HG03159 (cell line): ENCODE measurements at regions not wholly inside any gene's neighbourhood (a gene's known extent, or its start where the extent isn't known, plus 50 kb on each side); places are given as distances from the start of the nearest gene placed in this dataset.

ENCODE experiments used
- ATAC-seq: cut with Tn5 transposase; IDR thresholded peaks from one replicate; pipeline ENCODE4 v1.9.1; 2021; ENCODE audit warnings: mild to moderate bottlenecking, moderate library complexity; ENCODE audit not compliant: unreplicated experiment

DNA sequence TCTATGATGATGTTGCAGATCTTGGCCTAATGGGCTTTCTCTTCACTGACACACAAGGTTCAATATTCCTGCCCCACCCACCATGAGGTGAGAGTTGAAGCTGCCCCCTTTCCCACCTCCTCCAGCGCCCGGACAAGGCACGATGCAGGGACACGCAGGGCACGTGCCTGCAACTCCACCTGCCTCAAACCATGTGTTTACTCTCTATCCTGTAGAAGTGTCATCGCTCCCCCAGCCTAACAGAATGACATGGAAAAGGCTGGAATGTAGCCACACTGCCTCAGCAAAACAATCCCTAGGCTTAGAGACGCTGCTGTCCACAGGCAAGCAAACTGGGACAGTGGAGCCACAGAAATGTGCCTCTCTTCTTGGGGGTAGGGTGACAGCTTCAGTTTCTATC, 92.9 kb upstream of the SOD1 start:
- no peak for ATAC-seq

DNA sequence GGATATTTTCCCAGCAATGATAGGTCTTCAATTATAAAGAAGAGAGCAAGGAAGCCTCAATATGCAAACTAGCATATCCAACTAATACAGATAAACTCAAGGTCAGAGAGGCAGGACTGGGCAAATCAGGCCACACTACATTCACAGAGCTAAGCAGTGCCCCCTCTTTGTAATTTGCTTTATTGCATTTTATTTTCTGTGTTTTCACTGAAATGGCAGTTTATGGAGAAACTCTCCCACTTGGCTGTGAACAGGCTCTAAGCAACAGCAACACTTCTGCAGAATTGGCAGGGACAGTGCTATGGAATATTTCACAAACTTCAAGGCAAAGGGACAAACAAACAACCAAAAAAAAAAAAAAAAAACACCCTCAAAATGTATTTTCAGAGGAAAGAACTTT, 93.4 kb upstream of the SOD1 start:
- ATAC-seq: no peak

DNA sequence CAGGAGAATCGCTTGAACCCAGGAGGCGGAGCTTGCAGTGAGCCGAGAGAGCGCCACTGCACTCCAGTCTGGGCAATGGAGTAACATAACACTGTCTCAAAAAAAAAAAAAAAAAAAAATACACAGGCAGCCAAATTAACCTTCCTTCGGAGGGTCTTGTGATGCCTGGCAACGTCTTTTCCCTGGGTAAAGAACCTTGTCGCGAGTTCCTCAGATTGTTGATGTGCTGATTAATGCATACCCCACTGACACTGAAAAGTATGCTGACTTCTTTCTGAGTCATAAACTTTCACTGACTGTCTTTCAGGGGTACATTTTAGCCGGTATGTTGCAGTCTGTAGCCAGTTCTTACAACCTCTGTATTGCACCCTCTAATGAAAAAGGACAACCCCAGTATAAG, 95.1 kb upstream of the SOD1 start:
- no peak for ATAC-seq

DNA sequence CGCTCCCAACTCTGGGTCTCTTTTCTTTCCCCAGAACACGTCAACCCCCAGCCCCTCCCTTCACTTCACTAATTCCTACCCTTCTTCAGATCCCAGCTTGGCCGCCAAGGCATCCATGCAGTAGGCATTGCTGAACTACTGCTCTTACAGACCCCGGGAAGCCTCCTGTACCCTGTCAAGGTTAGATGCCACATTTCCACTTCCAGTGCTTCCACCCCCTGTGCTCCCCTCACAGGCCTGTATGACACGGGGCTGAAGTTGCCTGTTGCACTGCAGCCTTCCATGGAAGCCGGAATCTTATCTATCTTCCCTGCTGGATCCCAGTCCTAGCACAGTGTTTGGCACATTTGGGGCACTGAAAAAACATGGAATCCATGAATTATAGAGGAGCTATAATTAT, 99.0 kb upstream of the SOD1 start:
- ATAC-seq: no peak

DNA sequence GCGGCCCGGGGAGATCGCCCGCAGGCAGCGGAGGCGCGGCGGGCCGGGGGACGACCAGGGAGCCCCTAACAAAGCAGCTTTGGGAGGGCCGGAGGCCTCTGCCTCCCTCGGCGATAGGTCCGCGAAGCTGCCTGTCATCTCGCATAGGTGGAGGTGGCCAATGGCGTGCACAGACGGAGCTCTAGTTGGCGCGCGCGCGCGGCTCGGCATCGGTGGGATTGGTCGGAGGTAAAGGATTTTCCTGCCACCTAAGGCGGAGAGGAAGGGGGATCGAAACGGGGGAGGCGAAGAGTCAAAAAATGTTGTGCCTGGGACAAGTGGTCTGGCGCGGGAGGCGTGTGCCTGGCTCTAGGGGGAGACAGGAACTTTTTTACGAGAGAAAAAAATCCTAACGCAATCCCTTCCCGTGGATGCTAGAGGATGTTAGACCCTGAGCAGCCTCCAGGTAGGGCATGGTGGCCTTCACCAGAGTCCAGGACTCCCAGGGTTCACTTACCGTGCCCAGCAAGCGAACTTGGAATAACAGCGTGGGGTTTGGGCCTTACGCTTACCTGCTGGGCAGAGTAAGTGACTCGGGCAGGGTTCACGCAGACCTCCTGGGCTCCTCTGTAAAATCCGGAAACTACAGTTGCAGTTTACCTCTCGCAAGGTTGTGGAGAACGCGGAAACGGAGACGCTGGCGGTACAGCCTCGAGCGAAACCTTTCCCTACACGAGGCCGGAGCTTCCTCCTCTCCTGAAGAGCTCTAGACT, 99.9 kb upstream of the SOD1 start:
- peak; percentile 70 for ATAC-seq

DNA sequence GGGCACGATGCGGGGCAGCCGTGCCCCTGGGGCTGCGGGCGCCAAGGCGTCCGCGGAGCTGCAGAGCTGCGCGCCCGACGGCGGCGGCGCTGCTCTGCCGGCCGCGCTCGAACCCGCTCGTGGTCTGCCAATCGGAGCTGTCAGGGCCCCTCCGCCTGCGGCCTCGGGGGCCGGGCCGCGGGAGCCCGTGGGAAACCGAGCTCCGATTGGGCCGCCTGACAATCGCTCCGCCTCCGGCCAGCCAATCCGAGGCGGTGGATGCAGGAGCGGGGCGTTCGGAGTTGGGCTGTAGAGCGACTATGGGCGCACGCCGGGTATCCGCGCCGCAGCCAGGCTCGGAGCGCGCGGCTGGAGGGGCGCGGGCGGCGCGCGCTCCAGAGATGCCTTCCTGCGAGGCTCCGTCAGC, 100.5 kb upstream of the SOD1 start:
- peak; percentile 89 for ATAC-seq

DNA sequence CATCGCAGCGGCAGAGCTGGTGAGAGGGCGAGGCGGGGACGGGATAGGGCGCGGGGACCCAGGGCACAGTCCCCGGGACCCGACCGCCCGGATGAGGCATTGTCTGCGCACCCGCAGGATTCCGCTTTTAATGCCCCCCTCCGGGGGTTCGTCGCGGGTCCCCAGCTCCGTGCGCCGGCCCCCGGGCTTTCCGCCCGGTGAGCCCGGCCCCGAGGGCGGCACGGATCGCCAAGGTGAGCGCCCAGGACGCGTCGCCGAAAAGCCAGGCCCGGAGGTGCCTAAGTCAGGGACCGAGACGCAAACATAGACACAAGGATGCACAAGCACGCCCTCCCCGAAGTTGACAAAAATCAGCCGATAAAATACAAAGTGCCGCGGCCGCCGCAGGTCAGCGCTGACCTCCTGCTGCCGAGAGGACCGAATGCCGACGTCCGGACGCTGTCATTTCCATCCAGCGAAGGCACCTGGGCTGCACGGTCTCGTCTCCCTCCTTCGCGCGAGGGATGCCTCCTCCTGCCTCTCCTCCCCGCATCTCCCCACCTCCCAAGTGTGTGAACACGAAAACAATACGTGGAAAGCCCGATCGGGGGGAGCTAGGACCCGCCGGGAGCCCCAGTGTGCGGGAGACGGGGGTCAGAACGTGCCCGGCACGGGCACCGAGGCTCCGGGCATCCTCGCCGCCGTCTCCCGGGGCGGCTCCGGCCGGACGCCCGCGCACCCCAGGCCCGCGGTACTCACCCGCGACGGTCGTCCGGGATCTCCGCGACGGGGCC, 101.1 kb upstream of the SOD1 start:
- no peak for ATAC-seq

DNA sequence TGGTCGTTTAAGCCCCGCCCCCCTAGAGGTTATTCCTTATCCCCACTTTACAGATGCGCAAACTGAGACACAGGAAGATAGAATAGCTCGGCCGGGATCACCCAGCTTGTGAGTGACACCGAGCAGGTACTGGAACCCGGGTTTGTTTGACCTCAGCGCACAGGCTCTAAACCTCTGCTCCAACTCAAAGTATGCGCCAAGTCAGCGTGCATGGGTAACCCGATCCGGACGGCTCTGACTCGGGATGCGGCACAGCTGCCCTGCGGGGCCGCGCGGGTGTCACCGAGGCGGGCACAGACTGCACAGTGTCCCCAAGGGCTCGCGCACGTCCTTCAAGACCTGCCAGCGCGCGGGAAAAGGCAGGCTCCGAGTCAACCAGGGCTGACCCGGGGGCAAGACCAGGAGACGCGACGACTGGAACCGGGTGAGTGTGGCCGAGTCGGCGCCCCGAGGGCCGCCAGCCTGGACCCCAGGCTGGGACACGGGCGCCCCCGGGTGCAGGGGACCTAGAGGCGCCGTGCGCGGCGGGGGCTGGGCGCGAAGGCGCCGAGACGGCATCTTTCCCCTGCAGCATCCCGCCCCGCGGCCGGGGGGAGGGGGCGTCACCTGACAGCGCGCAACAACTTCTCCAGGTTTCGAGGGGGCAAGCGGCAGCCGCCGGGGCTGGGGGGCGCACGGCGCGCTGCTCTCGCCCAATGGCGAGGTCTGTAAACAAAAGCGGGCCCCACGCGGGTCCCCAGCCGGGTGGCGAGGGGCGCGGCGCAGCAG, 101.9 kb upstream of the SOD1 start:
- no peak for ATAC-seq

DNA sequence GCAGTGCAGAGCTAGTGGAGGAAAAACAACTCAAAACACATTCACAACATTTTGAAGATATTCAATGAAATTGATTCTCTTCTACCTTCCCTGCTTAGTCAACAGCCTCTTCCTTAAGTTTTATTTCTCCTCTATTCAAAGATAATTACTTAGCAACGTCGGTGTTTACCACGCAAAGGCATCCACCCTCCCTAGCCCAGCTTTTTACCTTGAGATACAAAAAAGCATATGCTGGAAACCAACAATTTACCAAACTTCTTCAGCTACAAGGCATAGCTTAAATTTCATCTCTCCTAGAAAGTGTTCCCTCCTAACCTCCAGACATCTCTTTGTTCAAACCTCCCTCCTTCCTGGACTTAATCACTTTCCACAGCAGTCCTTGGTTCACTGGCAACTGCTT, 102.8 kb upstream of the SOD1 start:
- ATAC-seq: no peak

DNA sequence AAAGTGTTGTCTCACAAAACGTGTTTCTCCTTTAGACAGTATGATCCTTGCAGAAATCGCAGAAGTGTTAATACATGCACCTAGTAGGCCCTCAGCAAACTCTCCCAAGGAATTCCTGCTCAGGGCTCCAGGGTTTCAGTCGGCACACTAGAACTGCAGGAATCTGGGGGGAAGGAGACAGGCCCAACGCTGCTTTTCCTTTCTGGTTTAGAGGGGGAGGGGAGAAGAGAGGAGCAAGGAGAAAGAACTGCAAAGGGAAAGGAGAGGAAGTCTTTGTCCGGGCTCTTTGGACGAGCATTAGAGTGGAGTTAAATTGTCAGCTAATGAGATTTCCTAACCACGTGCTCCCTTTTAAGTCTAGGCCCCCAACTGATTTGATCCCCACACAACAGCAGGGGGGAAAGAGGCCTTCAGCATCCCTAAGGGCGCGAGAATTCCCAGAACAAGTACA, 103.7 kb upstream of the SOD1 start:
- no peak for ATAC-seq

DNA sequence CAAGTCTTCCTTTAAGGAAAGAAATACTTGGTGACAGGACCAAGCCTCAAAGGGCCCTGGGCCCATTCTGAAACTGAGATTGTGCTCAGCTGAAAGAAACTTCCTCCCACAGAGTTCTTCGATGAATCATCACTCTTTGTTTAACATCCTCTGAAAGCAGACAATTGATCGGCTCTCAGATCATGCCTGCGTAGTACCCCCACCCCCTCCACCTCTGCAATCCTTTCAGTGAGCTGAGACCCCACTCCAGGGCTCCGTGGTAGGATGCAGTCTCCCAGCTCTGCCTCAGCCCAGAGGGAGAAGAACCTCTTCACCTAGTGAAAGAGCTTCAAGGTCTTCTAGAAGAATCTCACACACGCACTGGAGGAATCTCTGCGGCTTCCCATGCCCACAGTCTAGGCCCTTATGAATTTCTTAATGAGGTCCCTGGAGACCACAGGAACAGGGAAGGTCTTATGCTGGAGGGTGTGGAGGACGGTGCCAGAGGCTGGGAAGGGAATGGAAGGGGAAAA, 104.9 kb upstream of the SOD1 start:
- peak; percentile 52 for ATAC-seq

DNA sequence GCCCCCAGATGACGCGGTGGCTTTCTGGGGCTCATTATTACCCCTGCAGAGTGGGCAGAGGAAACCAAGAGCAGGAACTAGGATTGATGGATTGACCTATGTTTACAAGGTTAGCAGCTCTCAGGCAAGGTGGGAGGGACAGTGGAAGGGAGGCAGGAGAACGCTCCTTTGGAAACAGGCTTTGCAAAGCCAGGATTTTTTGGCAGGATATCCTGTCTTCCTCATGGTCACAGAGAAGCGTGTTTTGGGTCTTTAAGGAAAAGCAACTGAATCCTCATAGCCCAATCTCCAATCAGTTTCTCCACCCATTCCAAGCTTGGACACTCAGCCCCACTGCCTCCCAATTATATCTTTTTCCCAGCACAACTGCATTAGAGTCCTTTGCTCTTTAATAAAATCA, 105.6 kb upstream of the SOD1 start:
- ATAC-seq: no peak

DNA sequence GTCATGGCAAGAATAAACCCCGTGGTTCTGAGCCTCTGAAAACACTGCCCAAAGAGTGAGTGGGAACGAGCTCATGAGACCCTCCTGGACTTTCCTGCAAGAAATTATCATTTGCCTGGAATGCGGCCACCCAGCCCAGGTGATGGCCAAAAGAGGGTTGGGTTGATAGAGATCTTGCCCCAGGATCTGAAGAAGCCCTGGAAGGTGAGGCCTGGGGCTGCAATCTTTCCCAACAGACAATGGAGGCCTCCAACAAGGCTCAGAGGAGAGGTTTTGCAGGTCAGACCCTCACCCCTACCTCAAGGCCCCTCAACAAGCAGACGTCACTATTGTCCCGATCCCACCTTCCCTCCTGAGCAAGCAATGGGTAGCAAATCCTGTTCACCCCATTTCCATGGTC, 106.0 kb upstream of the SOD1 start:
- no peak for ATAC-seq

DNA sequence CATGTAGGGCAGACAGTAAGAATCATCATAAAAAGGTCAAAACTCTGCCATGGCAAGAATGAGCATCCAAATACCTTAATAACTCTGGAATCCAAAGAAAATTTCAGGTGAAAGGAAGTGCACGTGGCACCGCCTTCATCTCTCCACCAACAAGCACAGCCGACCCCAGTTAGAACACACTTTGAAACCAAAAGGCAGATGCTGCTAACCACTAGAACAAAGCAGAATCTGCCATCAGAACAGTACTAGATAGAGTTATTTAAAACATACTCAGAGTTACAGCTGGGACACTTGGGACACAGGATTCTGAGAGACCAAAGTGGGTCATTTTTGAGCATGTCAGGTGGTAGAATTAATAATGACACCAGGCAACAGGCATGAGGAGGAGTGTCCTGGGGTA, 106.7 kb upstream of the SOD1 start:
- ATAC-seq: no peak

DNA sequence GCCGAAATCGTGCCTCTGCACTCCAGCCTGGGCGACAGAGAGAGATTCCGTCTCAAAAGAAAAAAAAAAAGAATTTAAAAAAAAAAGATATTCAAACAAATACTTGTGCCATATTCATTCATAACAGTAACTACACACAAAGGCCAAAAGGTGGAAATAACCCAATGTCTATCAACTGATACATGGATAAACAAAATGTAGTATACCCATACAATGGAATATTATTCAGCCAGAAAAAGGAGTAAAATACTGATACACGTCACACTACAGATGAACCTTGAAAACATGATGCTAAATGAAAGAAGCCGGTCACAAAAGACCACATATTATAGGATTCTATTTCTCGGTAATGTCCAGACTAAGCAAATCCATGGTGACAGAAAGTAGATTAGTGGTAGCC, 109.4 kb upstream of the SOD1 start:
- ATAC-seq: no peak

DNA sequence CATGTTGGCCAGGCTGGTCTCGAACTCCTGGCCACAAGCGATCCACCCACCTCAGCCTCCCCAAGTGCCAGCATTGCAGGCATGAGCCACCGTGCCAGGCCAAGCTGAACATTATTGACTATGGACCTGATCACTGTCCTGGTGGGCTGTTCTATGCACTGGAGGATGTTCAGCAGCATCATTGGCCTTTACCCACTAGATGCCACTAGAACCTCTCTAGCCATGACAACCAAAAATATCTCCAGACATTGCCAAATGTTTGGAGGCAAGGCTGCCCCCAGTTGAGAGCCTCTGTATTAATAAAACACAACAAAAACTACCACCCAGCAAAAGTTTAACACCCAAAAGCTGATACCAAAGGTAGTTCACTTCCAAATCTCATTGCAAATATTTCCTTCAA, 110.8 kb upstream of the SOD1 start:
- no peak for ATAC-seq

DNA sequence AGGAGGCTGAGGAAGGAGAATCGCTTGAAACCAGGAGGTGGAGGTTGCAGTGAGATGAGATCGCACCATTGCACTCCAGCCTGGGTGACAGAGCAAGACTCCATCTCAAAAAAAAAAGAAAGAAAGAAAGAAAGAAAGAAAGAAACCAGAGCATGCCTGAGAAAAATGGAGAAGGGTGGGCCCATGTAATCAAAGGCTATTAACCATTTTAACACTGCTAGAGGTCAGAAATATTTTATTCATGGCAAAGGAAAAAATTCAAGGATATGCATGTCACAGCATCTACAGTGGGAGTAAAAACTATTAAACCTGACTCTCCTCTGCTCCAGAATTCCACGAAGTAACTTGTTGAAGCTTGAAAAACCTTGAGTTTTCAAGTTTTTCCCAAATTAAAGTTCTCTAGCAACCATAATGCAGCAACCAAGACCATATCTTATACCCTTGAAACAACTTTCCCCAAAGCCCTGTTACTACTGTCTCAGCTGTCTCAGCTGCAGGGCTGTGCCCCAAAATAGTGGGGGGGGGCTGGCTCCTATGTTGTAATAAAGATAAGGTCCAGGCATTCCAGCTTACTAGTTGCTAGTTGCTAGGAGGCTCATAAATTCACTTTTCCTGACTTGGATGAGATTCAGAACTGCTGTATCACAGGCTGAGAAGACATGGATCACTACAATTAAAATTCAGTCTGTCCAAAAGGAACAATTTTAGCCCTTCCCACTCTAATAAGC, 112.9 kb upstream of the SOD1 start:
- ATAC-seq: no peak

DNA sequence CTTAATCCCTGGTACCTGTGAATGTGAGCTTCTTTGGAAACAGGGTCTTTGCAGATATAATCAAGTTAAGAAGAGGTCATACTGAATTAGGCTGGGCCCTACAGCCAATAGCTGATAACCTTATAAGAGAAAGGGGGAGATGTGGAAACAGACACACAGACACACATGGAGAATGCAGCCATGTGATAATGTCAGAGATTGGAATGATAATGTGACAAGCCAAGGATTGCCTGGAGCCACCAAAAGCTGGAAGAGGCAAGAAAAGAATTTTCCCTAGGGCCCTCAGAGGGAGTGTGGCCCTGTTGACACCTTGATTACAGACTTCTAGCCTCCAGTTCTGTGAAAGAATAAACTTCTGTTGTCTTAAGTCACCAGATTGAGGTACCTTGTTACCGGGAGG, 114.5 kb upstream of the SOD1 start:
- ATAC-seq: no peak

DNA sequence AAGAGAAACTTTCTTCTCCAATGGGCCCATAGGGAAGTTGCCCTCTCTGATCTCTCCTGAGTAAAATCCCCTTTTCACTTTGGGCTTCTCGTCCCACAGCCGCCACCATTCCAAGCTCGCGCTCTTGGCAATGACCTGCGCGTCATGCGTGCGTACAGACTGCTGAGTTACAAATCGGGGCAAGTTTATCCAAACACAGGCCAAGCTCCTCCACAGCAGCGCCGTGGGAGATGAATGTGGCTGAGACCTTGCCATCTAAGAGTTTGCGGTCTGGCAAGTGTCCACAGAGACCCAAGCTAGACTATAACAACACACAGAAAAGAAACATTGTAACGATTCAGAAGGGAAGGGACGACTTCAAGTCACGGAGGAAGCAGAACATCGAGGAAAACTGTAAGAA, 116.3 kb upstream of the SOD1 start:
- no peak for ATAC-seq

DNA sequence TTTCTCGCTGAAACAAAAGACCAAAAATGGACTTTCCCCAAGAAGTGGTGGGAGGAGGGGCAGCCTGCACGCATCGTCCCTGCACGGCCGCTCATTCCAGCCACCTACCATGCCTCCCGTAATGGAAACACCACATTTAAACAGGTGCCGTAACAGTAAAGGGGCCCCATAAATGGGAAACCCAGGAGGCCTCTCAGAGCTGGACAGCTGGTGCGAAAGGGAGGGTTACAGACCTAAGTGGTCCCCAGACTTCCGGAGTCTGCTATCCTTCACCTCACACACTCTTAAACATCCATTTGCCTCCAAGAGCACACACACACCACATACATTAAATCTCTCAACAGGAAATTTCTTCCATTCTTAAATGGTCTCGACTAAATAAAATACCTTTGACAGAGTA, 120.7 kb upstream of the SOD1 start:
- no peak for ATAC-seq
